ENCODE measurements at regions not wholly inside any gene's neighbourhood (a gene's known extent, or its start where the extent isn't known, plus 50 kb on each side); places are given as distances from the start of the nearest gene placed in this dataset.

- no peak for ATAC-seq
Measured at GRCh38 chr12:118866346-118866745, 115.0 kb upstream of the SRRM4 start.

- ATAC-seq, result no peak
Measured at GRCh38 chr12:118870551-118870950, 110.8 kb upstream of the SRRM4 start.

DNA sequence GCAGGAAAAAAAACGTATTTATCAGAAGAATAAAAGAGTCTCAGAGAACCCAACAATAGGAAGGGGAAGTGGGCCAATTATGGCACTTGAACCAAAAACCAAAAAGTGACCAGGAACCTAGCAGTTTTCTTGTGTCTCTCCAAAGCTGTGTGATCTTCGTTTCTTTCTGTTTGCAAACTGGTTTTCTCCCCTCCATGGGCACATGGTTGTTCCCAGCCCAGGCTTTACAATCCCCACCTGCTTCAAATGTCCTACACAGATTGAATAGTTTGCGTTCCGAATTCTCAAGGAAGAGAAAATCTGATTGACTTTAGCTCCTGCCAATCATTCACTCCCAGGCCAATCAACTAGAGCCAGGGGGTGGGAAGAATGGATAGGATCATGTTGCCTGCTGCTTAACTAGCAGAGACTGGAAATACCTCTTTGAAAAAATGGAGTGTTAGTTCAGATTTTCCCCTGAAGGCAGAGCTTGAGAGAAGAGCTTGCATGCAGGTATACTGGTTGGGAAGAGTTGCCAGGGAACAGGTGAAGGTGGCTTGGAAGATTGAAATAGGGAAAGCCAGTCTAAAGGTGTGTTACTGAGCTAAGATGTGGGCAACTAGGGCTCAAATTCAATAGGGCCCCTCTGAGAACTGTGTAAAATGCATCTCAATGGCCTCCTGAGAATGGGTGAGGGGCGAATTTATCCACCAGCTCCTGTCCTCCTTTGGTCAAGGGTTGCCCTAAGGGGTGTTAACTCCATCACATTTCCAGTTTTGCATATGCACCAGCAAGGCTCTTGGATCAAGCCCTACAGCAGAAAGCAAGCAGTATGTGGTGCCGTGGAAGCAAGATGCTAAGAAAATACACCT lies 106.4 kb upstream of the SRRM4 start:
- no peak for ATAC-seq

- ATAC-seq, result no peak
Measured at GRCh38 chr12:118880720-118881493, 100.4 kb upstream of the SRRM4 start.

- no peak for ATAC-seq
Measured at GRCh38 chr12:118884226-118884625, 97.1 kb upstream of the SRRM4 start.

DNA sequence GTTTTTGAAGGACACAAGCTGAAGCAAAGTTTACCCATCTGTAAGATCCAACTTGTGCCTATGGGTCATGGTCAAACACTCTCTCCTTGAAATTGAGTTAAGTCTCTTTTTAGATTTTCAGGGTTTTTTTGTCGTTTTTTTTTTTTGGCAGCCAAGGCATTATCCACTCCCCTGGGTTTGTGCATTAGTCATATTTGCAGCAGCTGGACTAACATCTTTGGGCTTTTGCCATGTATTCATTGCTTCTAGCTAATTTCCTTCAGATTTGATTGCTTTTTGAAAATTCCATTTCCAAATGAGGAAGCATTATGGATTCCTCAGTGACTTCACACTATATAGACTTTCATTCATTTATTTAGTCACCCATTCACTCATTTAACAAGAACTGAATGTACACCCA lies 80.3 kb upstream of the SRRM4 start:
- no peak for ATAC-seq

DNA sequence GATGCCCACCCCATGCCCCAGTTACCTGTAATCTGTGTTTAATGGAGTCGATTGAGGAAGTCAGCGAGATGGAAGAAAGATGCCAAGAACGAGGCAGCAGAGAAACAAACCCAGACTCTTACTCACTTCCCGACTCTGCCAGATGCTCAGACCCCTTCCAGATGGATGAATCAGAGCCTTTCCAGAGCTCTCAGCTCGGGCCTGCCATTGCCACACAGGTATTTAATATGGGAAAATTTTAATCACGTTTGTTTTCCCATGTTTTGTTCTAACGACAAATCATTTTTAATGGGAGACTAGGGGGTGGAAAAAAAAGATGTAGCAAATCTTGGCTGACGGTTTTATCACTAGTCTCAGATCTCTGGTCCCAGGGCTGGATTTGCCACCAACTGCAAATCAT lies 72.5 kb upstream of the SRRM4 start:
- ATAC-seq, result no peak

DNA sequence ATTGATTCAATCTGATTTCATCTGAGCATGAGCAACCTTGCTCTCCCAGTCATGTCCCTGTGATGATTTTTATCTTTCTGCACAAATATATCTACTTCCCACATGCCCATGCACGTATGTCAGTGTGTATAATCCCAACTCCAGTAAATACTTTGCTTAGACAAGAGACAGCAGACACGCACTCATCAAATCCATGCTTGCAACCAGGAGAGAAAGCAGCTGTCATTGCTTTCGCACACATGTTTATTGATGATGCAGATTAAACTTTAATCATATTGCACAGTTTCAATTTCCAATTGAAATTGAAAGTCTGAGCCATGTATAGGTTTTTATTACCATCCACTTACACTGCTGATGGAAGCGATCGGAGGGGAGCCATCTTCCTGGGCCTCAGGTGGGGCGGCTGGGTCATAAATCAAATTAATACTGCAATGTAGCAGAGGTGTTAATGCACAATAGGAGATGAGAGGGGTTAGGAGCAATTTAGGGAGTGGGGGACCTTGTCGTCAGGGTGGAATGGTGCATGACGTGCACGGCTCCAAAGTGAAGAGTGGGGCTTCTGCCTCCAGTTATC lies 68.6 kb upstream of the SRRM4 start:
- no peak for ATAC-seq

- no peak for ATAC-seq
Measured at GRCh38 chr12:118921761-118922160, 59.6 kb upstream of the SRRM4 start.

- ATAC-seq, result no peak
Measured at GRCh38 chr12:118922405-118922804, 58.9 kb upstream of the SRRM4 start.

- no peak for ATAC-seq
Measured at GRCh38 chr12:118925407-118925806, 55.9 kb upstream of the SRRM4 start.

GRCh38 chr12:118925826-118926225 lies 55.5 kb upstream of the SRRM4 start:
- ATAC-seq, result no peak
